UCSD-AML1 (cell line): ENCODE measurements at regions not wholly inside any gene's neighbourhood (a gene's known extent, or its start where the extent isn't known, plus 50 kb on each side); places are given as distances from the start of the nearest gene placed in this dataset.

Experiments used
- DNase-seq: peaks from one replicate; lab custom pipeline; 2025; ENCODE audit not compliant: unreplicated experiment; lab: John Stamatoyannopoulos, UW

DNA sequence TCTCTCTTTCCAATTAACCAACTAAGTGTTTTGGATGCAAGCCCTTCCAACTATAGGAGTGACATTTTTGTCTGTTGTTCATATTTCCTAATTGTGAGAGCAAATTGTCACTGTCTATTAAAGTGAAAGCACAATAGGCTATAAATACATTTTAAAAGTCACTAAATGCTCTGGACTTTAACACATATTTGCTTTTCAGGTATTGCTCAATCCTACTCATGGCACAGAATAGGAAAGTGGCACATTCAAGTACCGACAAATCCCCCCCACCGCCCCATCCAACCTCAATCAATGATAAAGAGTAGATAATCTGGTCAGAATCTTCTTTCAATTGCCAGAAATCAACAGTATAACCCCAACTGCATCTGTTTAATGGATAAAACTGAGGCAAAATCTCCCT, 419.8 kb downstream of the PLK2 start:
- no peak for DNase-seq

DNA sequence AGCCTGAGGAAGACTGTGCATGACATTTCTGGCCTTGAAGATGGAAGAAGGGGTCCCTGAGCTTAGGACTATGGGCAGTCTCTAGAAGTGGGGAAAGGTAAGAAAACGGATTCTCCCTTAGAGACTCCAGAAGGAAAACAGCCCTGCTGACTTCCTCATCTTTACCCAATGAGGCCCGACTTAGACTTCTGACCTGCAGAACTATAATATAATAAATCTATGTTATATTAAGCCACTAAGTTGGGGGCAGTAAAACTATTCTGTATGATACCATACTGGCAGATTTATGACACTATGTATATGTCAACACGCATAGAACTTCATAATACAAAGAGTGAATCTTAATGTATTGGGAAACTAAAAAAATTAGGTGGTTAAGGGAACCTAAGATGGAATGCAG, 422.0 kb downstream of the PLK2 start:
- no peak for DNase-seq

DNA sequence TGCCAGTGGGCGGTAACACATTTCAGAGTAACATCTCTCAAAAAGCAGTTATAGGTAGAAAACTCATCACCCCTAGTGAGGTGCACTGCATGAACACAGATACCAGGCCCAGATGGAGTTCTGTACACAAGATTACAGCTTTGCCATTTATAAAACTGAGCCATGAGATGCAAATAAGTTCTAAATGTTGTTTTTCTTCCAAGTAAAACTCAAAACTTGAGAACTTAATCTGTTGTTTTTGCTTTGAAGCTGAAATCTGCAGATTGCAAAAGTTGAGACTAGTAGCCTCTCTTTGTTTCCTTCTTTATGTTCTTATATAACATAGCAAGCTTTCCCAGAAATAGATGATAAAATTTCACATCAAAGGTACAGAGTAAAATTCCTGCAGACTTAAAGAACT, 434.1 kb downstream of the PLK2 start:
- DNase-seq, result no peak

DNA sequence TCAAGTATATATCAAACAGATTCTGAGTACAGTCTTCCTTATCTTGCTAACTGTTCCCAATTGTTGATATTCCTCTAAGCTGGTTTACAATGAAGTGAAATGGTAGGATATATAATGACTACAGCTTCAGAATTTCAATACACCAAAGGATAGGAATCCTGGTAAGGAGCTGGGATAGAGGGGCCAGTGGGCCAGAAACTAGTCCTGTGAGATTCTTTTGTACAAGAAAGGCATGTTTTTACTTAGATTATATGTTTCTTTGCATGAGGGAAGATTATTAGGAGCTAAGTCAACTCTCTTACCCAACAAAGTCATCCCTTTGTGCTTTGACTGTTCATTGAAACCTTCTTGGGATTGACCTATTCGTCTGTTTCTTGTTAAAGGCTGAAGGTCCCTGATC, 435.7 kb downstream of the PLK2 start:
- no peak for DNase-seq

DNA sequence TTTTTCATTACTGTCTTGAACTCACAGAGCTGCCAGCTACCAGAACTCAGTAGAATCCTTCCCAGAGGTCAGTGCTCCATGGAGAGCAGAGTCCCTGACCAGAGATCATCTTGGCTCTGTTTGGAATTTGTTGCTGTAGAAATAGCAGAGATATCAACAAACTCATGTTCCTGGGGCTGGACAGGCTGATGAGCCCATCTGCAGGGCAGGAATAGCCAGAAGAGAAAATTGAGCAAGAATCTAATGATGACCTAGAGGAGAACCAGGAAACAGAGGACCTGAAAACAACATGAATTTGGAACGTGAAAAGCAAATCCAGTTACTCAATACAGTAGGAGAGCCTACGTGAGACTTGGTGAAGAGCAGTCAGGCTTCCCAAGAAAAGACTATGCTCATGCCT, 437.8 kb downstream of the PLK2 start:
- DNase-seq, result no peak

DNA sequence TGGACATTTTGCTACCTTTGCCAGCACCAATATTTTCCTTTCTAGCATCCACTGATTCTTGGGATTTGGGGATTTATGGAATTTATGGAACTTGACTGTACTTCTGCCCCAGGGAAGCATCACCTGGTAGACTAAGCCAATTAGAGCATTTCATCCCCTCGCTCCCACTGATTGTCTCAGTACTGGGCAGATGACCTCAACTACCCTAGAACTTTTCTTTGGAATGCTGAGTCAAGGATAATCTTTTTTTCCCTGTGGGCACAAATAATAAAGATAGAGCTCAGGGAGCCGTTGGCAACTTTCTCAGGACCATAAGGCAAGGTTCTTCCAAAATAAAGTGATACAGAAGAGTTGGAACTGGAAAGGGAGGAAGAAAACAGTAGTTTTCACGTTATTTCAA, 438.4 kb downstream of the PLK2 start:
- DNase-seq, result no peak

DNA sequence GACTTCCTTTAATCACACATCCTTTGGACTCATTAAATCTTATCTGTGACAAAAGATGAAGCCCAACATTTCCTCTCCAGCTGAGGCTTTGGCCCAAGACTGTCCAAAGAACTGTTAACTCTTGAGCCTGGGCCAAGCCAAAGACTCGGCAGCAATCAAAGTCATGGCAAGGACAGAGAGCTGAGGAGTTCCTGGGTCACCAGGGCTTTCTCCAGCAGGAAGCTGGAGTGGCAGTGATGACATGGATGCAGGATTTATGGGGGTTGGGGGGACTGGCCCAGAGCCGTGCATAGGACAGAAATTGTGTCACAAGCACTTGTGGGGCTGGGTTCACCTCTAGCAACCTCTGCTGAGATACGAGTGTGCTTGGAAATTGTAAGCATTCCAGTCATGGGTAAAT, 440.3 kb downstream of the PLK2 start:
- peak; percentile 12 for DNase-seq

DNA sequence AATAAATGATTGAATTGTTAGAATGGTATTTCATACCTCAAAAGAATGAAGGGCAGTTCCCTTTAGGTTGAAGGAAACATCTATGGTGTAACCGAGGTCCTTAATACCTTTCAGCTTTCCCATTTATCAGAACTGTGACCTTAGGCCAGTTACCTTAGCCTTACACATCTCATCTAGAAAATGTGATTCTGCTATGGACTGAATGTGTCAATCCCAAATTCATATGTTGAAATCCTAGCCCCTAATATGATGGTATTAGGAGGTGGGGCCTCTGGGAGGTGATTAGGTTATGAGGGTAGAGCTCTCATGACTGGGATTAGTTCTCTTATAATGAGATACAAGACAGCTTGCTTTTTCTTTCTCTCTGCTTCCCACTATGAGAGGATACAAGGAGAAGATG, 441.9 kb downstream of the PLK2 start:
- no peak for DNase-seq

DNA sequence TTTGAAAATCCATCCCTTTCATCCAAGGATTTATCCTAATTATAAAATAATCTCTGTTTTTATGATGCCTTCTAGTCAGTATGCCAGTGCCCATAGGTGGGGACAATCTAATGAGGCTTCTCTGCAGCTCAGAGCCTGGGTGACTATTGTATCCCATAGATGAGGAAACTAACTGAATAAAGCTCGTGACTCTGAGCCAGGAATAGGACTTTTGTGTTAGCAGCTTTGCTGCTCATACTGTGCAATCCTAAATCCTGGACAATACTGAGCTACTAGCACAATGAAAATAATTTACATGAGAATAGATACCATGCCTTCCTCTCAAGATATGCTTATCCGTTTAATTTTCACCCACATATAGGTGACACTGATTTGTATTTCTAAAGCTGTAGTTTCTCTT, 443.0 kb downstream of the PLK2 start:
- DNase-seq, result no peak

DNA sequence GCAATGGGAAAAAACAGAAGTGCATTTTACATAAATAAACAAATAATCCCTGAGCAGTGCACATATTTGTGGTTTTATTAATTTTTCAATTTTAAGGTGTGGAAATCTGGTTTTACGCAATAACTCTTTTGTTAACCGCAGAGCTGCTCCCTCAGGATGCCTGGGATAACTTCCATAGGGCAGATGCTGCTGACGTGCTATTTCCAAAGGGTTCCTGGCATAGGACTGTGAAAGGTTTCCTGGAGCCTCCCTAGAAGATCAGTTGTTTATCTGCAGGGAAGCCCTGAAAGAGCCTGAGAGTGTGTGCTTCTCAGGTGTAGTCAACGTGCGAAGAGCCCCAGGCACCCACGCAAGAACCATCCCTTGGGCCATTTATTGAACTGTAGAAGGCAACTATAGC, 443.5 kb downstream of the PLK2 start:
- no peak for DNase-seq

DNA sequence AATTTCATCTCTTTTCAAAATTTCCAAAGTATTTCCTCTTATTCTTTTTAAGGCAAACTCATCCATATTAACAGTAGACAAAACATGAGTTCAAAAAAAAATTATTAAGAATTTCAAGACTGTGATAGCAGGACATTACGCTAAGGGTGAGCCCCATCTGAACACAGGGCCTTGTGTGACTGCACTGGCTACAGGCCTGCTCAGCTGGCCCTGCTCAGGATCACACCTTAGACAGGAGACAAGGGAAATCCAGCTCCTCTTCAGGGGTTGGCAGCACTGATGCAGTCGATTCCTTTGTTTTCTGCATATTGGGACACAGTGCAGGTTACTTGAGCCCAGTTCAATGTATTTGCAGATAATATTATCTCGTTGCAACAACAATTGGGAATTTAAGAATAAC, 444.7 kb downstream of the PLK2 start:
- DNase-seq, result no peak

DNA sequence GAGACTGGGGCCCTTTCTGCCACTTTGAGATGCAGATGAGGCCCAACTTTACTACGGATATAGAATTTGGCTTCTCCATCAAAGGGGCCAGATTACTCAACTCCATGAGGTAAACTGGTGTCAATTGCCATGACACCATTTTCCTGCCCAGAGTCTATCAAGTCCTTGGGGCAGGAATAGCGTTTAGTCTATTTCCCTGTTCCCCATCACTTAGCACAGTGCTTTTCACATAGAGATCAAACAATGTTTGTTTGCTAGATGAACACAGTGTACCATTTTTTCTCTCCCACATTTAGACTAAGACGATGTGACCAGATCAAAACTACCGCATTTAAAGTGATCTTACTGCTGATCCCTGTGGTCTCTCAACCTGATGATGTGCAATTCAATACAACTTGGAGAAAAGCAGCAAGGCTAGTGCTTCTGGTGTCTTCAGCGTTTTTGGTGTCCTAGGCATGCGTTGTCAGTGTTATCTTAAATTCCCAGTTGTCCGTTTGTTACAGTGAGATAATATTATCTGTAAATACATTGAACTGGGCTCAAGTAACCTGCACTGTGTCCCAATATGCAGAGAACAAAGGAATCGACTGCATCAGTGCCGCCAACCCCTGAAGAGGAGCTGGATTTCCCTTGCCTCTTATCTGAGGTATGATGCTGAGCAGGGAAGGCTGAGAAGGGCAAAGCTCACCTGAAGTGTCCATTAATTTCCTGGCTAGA, 446.2 kb downstream of the PLK2 start:
- no peak for DNase-seq

DNA sequence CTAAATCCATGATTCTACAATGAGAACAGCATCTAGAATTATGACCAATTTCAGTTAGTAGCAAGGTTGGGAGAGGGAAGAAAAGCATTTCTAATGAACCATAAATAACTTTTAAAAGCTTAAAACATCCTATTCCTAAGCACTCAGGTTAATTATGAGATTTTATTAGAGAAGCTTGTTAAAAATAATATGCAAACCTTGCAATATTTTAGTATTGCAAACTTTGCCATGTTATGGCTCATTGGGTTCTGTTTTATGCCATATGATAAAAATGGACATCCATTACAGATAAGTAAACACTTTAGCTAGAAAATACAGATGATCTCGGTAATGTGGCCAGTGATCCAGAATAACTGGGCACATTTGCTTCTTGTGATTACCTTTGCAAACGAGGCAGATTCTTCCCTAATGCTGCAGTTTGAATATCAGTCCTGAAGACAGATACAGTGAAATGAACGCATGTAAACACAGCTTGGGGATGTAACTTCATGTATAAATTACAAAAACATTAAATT, 447.0 kb downstream of the PLK2 start:
- no peak for DNase-seq

DNA sequence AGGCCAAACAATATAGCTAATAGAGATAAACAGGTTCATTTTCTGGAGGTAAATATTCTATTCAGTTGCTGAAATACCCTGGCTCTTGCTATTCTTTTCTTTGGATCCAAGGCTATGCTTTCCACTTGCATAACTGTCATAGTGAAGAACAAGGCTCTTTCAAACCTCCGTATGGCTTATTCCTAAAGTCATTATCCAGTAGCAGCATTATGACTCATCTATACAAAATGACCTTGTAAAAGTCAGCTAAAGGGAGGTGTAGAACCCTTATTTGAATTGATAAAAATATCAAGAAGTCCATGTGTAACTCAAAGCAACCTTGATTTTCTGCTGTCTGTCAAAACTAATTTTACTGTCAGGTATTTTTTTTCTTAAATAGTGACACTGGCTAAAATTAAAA, 447.8 kb downstream of the PLK2 start:
- DNase-seq, result no peak

DNA sequence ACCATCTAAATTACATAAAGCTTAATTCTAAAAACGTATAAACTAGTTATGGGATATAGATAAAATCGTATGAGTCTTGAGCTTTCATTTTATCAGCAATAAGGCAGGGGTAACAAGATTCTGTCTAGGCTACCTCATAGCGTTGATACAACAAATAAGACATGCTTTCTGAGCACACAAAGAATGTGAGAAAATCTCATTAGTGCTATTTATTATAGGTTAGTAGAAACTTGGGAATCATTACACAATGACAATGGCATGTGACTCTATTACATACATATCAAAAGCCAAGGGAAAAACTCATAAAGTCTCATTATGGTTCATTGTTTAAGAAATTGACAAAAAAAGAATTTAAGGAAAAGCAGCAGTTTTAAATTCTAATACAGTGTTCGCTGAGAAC, 448.6 kb downstream of the PLK2 start:
- no peak for DNase-seq

DNA sequence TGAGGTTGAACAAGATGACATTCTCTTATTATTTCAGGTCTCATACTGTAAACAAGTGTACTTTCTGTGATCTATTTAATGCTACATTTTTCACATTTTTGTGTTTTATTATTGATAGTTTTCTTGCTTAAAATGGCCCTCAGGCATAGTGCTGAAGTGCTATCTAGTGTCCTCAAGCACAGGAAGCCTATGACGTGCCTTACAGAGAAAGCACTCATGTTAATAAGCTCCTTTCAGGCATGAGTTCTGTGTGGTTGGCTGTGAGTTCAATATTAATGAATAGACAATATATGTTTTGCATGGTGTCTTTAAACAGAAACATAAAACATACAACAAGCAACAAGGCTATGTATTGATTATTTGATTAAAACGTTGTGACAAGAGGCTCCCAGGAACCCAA, 450.1 kb downstream of the PLK2 start:
- no peak for DNase-seq

DNA sequence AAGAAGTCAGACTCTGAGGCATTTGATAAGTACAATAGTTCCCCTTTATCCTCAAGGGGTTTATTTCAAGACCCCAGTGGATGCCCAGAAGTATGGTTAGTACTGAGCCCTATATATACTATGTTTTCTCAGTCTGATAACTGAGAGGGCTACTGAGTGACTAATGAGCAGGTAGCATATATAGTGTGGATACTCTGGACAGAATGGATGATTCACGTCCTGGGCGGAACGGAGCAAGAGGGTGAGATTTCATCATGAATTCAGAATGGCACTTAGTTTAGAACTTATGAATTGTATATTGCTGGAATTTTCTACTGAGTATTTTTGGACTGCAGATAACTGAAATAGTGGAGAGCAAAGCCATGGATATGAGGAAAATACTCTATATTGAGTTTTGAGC, 457.6 kb downstream of the PLK2 start:
- DNase-seq, result no peak

DNA sequence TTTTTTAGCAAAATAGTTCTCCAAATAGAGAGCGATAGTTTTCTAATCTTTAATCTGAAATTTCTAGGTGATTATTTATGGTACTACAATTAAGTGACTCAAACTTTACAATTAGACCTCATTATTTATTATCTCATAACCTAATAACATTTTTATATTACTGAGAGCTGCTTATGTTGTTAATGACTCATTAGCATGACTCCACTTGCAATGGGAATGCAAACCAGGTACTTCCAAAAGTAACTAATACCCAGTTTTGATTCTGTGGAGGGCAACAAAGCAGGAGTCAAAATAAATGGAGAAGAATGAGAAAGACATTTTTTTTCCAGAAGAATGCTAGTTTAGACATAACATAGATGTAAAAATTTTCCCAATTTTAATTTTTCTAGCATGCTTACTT, 466.0 kb downstream of the PLK2 start:
- DNase-seq, result no peak

DNA sequence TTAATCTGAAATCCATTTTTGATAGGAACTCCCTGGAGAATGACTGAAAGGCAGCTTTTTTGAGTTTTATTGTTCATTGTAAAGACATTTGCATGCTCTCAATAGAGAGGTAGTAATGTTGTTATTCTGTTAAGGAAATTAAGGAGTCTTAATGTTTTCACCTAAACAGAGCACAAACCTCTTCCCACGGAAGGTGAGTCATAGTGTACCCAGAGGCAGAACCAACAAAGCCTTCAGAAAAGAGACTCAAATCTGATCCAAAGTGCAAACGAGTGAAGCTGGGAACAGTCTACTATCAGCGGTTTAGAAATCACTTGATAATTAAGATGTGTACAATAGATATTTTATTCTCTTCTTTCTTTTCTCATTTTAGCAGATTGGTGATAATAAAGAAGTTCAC, 470.5 kb downstream of the PLK2 start:
- no peak for DNase-seq

DNA sequence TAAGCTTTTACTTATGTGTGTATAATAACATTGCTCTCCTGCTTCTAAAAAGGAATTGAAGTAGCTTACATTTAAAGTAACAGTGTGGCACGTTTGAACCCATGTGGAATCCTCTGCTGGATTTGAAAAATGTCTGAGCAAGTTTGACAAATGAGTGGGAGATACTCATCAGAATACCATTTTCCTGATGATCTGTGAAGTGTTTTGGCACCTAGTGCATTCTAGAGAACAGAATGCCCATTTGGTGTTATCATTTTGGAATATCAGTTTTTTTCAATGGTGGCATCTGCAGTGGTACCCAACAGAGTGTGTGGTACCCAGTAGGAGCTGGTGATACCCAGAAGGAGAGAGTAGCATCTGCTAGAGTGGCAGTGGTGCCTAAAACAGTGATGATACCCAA, 471.1 kb downstream of the PLK2 start:
- no peak for DNase-seq

DNA sequence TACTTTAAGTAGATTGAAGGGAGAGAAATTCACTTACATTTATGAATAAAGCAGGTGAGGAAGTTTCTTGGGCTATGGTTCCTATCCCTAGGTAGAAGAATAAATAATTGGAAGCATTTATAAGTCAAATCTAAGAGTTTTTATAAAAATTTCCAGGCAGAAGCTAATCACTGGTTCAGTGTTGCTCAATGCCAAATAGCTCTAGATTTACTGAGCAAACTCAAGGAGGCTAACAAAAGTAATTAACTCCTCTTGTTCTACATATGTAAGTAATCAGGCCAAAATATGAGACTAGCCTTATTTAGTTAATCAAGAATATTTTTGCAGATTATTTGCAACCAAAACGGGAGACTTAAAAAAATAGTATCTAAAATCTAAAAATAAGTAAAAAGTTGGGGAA, 472.3 kb downstream of the PLK2 start:
- DNase-seq, result no peak

DNA sequence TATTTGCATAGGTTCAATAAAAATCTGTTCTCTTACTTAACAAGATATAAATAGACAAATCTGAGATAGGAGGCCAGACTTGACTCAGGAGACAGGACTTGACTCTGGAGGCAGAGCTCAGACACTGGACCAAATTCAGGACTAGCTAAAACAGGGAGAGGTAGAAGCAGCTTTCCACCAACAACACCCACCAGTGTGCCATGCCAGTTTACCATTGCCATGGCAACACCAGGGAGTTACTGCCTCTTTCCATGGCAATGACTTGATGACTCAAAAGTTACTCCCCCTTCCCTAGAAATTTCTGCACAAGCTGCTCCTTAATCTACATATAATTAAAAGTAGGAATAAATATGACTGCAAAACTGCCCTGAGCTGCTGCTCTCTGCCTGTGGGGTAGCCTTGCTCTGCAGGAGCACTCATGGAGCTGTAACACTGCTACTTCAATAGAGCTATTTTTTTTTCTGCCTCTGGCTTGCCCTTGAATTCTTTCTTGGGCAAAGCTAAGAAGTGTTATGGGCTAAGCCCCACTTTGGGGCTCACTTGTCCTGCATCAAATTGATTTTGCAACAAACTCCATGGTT, 473.0 kb downstream of the PLK2 start:
- DNase-seq, result no peak

DNA sequence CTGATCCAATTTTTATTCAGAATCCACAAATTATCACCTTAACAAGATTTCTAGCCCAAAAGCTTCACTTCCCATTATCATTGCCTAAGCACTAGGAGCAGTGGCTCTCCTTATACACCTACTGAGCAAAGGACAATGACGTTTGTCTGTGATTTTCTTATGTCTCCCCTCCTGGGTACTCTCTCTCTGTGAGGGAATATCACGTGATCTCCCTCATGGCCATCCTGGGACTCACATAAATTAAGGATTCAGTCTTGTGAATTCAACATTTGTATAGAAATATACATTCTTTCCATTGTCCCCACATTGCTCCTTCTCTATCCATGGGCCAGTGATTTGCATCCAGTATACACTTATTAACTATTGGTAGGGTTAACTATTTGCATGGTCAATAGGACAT, 476.5 kb downstream of the PLK2 start:
- DNase-seq, result no peak
